IMR-90 (cell line): ENCODE measurements at regions not wholly inside any gene's neighbourhood (a gene's known extent, or its start where the extent isn't known, plus 50 kb on each side); places are given as distances from the start of the nearest gene placed in this dataset.

Experiments
- ATAC-seq: fragments of 200-7000 bp; cut with Tn5 transposase; 2 replicates; pipeline ENCODE4 v1.9.1; 2020; ENCODE audit warnings: low read depth, mild to moderate bottlenecking, moderate library complexity
- BruUV-seq: library from RNA; stranded (reverse); fragments of 400-500 nt; replicated peaks from 2 replicates; lab custom pipeline; 2021; lab: Mats Ljungman, UMichigan
- CTCF ChIA-PET: fragments of 300-600 bp; formaldehyde crosslinking; extraction: SDS; loops from one replicate; lab custom pipeline; 2021; ENCODE audit warnings: antibody characterized with exemption; lab: Yijun Ruan, JAX
- POLR2A ChIA-PET: fragments of 300-600 bp; sonication (Branson Sonifier 250); formaldehyde crosslinking; loops from one replicate; lab custom pipeline; 2022; ENCODE audit warnings: antibody characterized with exemption; ENCODE audit not compliant: unreplicated experiment; lab: Charles Lee
- DNase-seq: peaks from one replicate; pipeline ENCODE4 v3.0.0; 2013
- H2AFZ ChIP-seq: replicated peaks from 2 replicates; pipeline ENCODE3; 2013; ENCODE audit warnings: low read length, mild to moderate bottlenecking; ENCODE audit not compliant: poor library complexity
- H2AK5ac ChIP-seq: 2 replicates; pipeline ENCODE4 v1.6.1; 2013; ENCODE audit warnings: low read depth, low read length, inconsistent platforms
- H2AK9ac ChIP-seq: replicated peaks from 2 replicates; pipeline ENCODE3; 2013; ENCODE audit warnings: mild to moderate bottlenecking, low read depth, low read length, moderate library complexity; ENCODE audit not compliant: poor library complexity
- H2BK120ac ChIP-seq: 2 replicates; pipeline ENCODE4 v1.6.1; 2013; ENCODE audit warnings: low read depth, low read length, inconsistent platforms
- H2BK15ac ChIP-seq: 3 replicates; pipeline ENCODE4 v1.6.1; 2013; ENCODE audit warnings: low read depth, low read length, inconsistent platforms
- H2BK20ac ChIP-seq: 2 replicates; pipeline ENCODE4 v1.6.1; 2013; ENCODE audit warnings: low read depth, mild to moderate bottlenecking, inconsistent platforms, low read length, moderate library complexity
- H2BK5ac ChIP-seq: 2 replicates; pipeline ENCODE4 v1.6.1; 2013; ENCODE audit warnings: mild to moderate bottlenecking, low read depth, low read length, inconsistent platforms; ENCODE audit not compliant: poor library complexity, severe bottlenecking
- H3K14ac ChIP-seq: replicated peaks from 2 replicates; pipeline ENCODE4 v1.6.1; 2013; ENCODE audit warnings: low read depth, low read length, inconsistent platforms
- H3K18ac ChIP-seq: 2 replicates; pipeline ENCODE4 v1.6.1; 2013; ENCODE audit warnings: low read depth, low read length, control low read depth
- H3K23ac ChIP-seq: 2 replicates; pipeline ENCODE4 v1.6.1; 2013; ENCODE audit warnings: low read depth, low read length, inconsistent platforms
- H3K27ac ChIP-seq: 2 replicates; pipeline ENCODE4 v1.5.1; 2013; ENCODE audit warnings: mild to moderate bottlenecking, control low read depth, low read length; ENCODE audit not compliant: insufficient read depth
- H3K27me3 ChIP-seq: 2 replicates; pipeline ENCODE4 v1.6.1; 2013; ENCODE audit warnings: low read length; ENCODE audit not compliant: control insufficient read depth, insufficient read depth
- H3K36me3 ChIP-seq: 2 replicates; pipeline ENCODE4 v1.6.1; 2013; ENCODE audit warnings: low read length, mixed read lengths; ENCODE audit not compliant: control insufficient read depth, insufficient read depth
- H3K4ac ChIP-seq: 2 replicates; pipeline ENCODE4 v1.6.1; 2013; ENCODE audit warnings: low read depth, low read length, inconsistent platforms
- H3K4me1 ChIP-seq: 2 replicates; pipeline ENCODE4 v1.6.1; 2013; ENCODE audit warnings: low read length, mixed read lengths; ENCODE audit not compliant: control insufficient read depth, insufficient read depth
- H3K4me2 ChIP-seq: 2 replicates; pipeline ENCODE4 v1.6.1; 2013; ENCODE audit warnings: low read depth, mild to moderate bottlenecking, control low read depth, low read length, moderate library complexity
- H3K4me3 ChIP-seq: 2 replicates; pipeline ENCODE4 v1.5.1; 2013; ENCODE audit warnings: low read depth, mild to moderate bottlenecking, control low read depth, low read length, moderate library complexity; ENCODE audit not compliant: insufficient read depth
- H3K56ac ChIP-seq: 2 replicates; pipeline ENCODE4 v1.6.1; 2013; ENCODE audit warnings: low read length, inconsistent platforms; ENCODE audit not compliant: insufficient read depth; ENCODE audit errors: extremely low read depth
- H3K79me1 ChIP-seq, 2 experiments: 2 replicates each; pipeline ENCODE4 v1.6.1; 2013; ENCODE audit warnings: low read length in 2 of 2, inconsistent platforms in 1 of 2, low read depth in 1 of 2
- H3K9ac ChIP-seq: 2 replicates; pipeline ENCODE4 v1.6.1; 2013; ENCODE audit warnings: low read depth, low read length, control low read depth
- H3K9me1 ChIP-seq: 2 replicates; pipeline ENCODE4 v1.6.1; 2013; ENCODE audit warnings: low read length, inconsistent platforms; ENCODE audit not compliant: insufficient read depth
- H3K9me3 ChIP-seq: 2 replicates; pipeline ENCODE4 v1.6.1; 2013; ENCODE audit warnings: low read length; ENCODE audit not compliant: control insufficient read depth, insufficient read depth
- H4K20me1 ChIP-seq: 2 replicates; pipeline ENCODE4 v1.6.1; 2013; ENCODE audit warnings: low read length, inconsistent platforms; ENCODE audit not compliant: insufficient read depth
- H4K5ac ChIP-seq: 2 replicates; pipeline ENCODE4 v1.6.1; 2013; ENCODE audit warnings: mild to moderate bottlenecking, low read depth, low read length, control low read depth
- H4K8ac ChIP-seq, 2 experiments: 2 replicates each; pipeline ENCODE4 v1.6.1; 2013; ENCODE audit warnings: low read depth in 2 of 2, low read length in 2 of 2, control low read depth in 1 of 2, inconsistent platforms in 1 of 2
- H4K91ac ChIP-seq: 2 replicates; pipeline ENCODE4 v1.6.1; 2013; ENCODE audit warnings: low read depth, low read length, inconsistent platforms; ENCODE audit not compliant: insufficient read depth
- CEBPB ChIP-seq: IDR thresholded peaks from 2 replicates; pipeline ENCODE4 v1.6.1; 2012; ENCODE audit warnings: low read depth, low read length, improper control_type of control experiment
- CHD1 ChIP-seq: IDR thresholded peaks from 2 replicates; pipeline ENCODE4 v1.6.1; 2012; ENCODE audit warnings: low read depth, low read length, improper control_type of control experiment
- CTCF ChIP-seq: conservative IDR thresholded peaks from 2 replicates; pipeline ENCODE4 v1.5.1; 2012; ENCODE audit warnings: mild to moderate bottlenecking, low read depth, low read length, improper control_type of control experiment
- ELK1 ChIP-seq: fragments of 150-350 bp; IDR thresholded peaks from 2 replicates; pipeline ENCODE4 v1.6.1; 2016; ENCODE audit warnings: low read depth, mild to moderate bottlenecking, low read length, moderate library complexity, borderline replicate concordance
- FOS ChIP-seq: fragments of 150-350 bp; IDR thresholded peaks from 2 replicates; pipeline ENCODE4 v1.6.1; 2016; ENCODE audit warnings: low read depth, low read length
- MAFK ChIP-seq: IDR thresholded peaks from 2 replicates; pipeline ENCODE4 v1.6.1; 2012; ENCODE audit warnings: low read depth, low read length, improper control_type of control experiment
- MAZ ChIP-seq: IDR thresholded peaks from 2 replicates; pipeline ENCODE4 v1.6.1; 2012; ENCODE audit warnings: low read depth, mild to moderate bottlenecking, low read length, improper control_type of control experiment, moderate library complexity, borderline replicate concordance
- MXI1 ChIP-seq: IDR thresholded peaks from 2 replicates; pipeline ENCODE4 v1.6.1; 2012; ENCODE audit warnings: low read depth, mild to moderate bottlenecking, low read length, moderate library complexity, borderline replicate concordance
- NFE2L2 ChIP-seq: fragments of 150-350 bp; IDR thresholded peaks from 2 replicates; pipeline ENCODE4 v1.6.1; 2016; ENCODE audit warnings: low read depth, mild to moderate bottlenecking, low read length
- RCOR1 ChIP-seq: IDR thresholded peaks from 2 replicates; pipeline ENCODE4 v1.6.1; 2012; ENCODE audit warnings: mild to moderate bottlenecking, low read length, improper control_type of control experiment; ENCODE audit not compliant: insufficient replicate concordance
- USF2 ChIP-seq: fragments of 150-350 bp; IDR thresholded peaks from 2 replicates; pipeline ENCODE4 v1.6.1; 2017; ENCODE audit warnings: mild to moderate bottlenecking, antibody characterized with exemption, low read length, low read depth
- WGBS, 2 experiments: methylation state at CpG; one replicate each; pipeline versions ENCODE4 v1.1.5 to v1.1.7; 2013; ENCODE audit warnings: missing lambda C conversion rate in 2 of 2; ENCODE audit not compliant: insufficient read length in 1 of 2; ENCODE audit errors: extremely low coverage in 2 of 2; 5-methylcytosine and 5-hydroxymethylcytosine counted together
- dilution Hi-C: fragments of 300-500 bp; cut with HindIII; formaldehyde crosslinking; loops from one replicate; pipeline ENCODE4 v1.14.3; 2018; ENCODE audit warnings: low sequenced_read_pairs; ENCODE audit not compliant: unreplicated experiment
- in situ Hi-C: fragments of 300-500 bp; cut with MboI; formaldehyde crosslinking; loops from 3 replicates; pipeline ENCODE4 v1.14.3; 2019; ENCODE audit warnings: low sequenced_read_pairs, inconsistent platforms, mixed read lengths
- intact Hi-C: fragments of 100-400 bp; cut with micrococcal nuclease; formaldehyde crosslinking; loops from 2 replicates; pipeline ENCODE4 v1.10.0; 2022

- WGBS, 2 experiments, result 70% methylated on average over 2 of the region's 7 CpGs; no CpG with 5 or more reads in 1 of the 2 experiments
- dilution Hi-C loops, result no loop called here
Observed at GRCh38 chr2:4278392-4278791, 575.0 kb downstream of the DCDC2C start.

More at GRCh38 chr2:4278392-4278791, 575.0 kb downstream of the DCDC2C start:
- Histone ChIP-seq H2BK20ac (no peak overlapping the region), H2AK9ac (no peak overlapping the region), H3K4me2 (no peak overlapping the region), H3K4me1 (no peaks in the 10 kb centered on the region), H2BK5ac (no peak overlapping the region), H3K23ac (no peak overlapping the region), H3K4me3 (no peak overlapping the region), H3K9ac (no peak overlapping the region), H3K9me1 (no peaks in the 10 kb centered on the region), H4K20me1 (no peaks in the 10 kb centered on the region), H2AK5ac (no peak overlapping the region), H3K9me3 (peaks cover 13% of the 10 kb centered on the region), H3K27me3 (no peaks in the 10 kb centered on the region), H3K79me1 (no peaks in the 10 kb centered on the region), H3K36me3 (no peaks in the 10 kb centered on the region), H3K27ac (no peak overlapping the region), H3K18ac (no peak overlapping the region), H2BK15ac (no peak overlapping the region), H4K91ac (no peak overlapping the region), H2BK120ac (no peak overlapping the region), H4K5ac (no peak overlapping the region), H2AFZ (no peak overlapping the region), H4K8ac (no peak overlapping the region), H3K4ac (no peak overlapping the region), H3K56ac (no peak overlapping the region), H3K14ac (no peak overlapping the region)
- no peak for DNase-seq
- no peak for ATAC-seq
- BruUV-seq, result no TSS peak
- in situ Hi-C loops (no loop called here), intact Hi-C loops (no loop called here)
- CTCF ChIA-PET, result no interaction called here
- POLR2A ChIA-PET, result no interaction called here
- no peak for TF ChIP-seq FOS
- no peak for TF ChIP-seq CEBPB
- TF ChIP-seq CHD1, result no peak
- TF ChIP-seq USF2, result no peak
- no peak for TF ChIP-seq ELK1
- no peak for TF ChIP-seq MAZ
- no peak for TF ChIP-seq MAFK
- no peak for TF ChIP-seq NFE2L2
- no peak for TF ChIP-seq RCOR1
- TF ChIP-seq MXI1, result no peak
- no peak for TF ChIP-seq CTCF
